Kidney (tissue), 13 donors: ENCODE measurements at regions not wholly inside any gene's neighbourhood (a gene's known extent, or its start where the extent isn't known, plus 50 kb on each side); places are given as distances from the start of the nearest gene placed in this dataset.

Experiments used
- DNase-seq, 5 donors: peaks; one replicate each; pipeline ENCODE4 v3.0.0-alpha.2; 2013 to 2020
- FAIRE-seq: peaks from 2 replicates; lab custom pipeline; 2012; peaks lifted over from hg19 to GRCh38; lab: Jason Lieb, UNC
- H3K27ac ChIP-seq, 2 donors: one replicate each; pipeline ENCODE4 v1.7.0; 2013; ENCODE audit warnings: low read depth in 2 of 2, low read length in 2 of 2, inconsistent platforms in 1 of 2
- H3K27me3 ChIP-seq: one replicate; pipeline ENCODE4 v1.7.1; 2013; ENCODE audit warnings: low read length, inconsistent platforms; ENCODE audit not compliant: control insufficient read depth, insufficient read depth
- H3K36me3 ChIP-seq, 3 donors: one replicate each; pipeline versions ENCODE4 v1.7.0 to v1.7.1; 2013; ENCODE audit warnings: low read length in 3 of 3, control low read depth in 1 of 3, inconsistent platforms in 1 of 3; ENCODE audit not compliant: insufficient read depth in 3 of 3, control insufficient read depth in 2 of 3
- H3K4me1 ChIP-seq, 3 donors: one replicate each; pipeline versions ENCODE4 v1.7.0 to v1.7.1; 2013; ENCODE audit warnings: low read length in 3 of 3, inconsistent platforms in 1 of 3, low read depth in 1 of 3; ENCODE audit not compliant: control insufficient read depth in 2 of 3, insufficient read depth in 2 of 3
- H3K4me3 ChIP-seq, 3 donors: one replicate each; pipeline versions ENCODE4 v1.7.0 to v1.8.1; 2013; ENCODE audit warnings: low read length in 3 of 3, control low read depth in 1 of 3, inconsistent platforms in 1 of 3
- H3K9ac ChIP-seq, 3 donors: one replicate each; pipeline versions ENCODE4 v1.7.0 to v1.7.1; 2013; ENCODE audit warnings: low read length in 3 of 3, control low read depth in 1 of 3, inconsistent platforms in 1 of 3
- H3K9me3 ChIP-seq, 3 donors: one replicate each; pipeline versions ENCODE4 v1.7.0 to v1.7.1; 2013; ENCODE audit warnings: low read length in 3 of 3, control low read depth in 1 of 3, inconsistent platforms in 1 of 3; ENCODE audit not compliant: control insufficient read depth in 2 of 3, insufficient read depth in 1 of 3
- intact Hi-C: fragments of 100-400 bp; cut with DNase I; formaldehyde crosslinking; loops from one replicate; pipeline ENCODE4 v1.11.1; 2022
- TF ChIP-seq, protein P1 (sequence below): IDR thresholded peaks from 3 replicates; pipeline ENCODE4 v1.5.1; 2012; ENCODE audit warnings: mild to moderate bottlenecking, moderate library complexity, borderline replicate concordance; ENCODE audit not compliant: insufficient read depth; ENCODE audit errors: extremely low read depth
- donor health status: control.
- donor health status: control.
- donor health status: control.
- donor health status: control.
- donor health status: control.
- donor health status: DM: yes; HTN: yes; CAD: no.
- donor health status: Normal renal cell carcinoma (clear cell type).

DNA sequence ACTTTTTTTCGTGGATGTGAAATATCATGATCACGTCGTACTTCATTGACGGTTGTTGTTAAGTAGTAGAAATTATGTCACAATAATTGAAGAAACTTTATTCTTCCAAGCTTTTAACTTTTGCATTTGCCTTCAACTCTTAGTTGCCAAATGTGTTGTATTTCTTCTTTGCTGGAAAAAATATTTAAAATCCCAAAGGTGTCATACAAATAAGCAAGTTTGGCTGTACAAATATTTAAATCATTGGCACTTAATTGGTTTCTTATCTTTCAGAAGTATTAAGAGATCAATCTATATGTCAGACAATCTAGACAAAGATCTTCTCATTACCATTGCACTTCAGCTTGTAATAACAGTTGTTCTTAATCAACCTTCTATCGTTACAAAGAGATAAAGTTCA is 204.0 kb upstream of the HDAC4 start:
- peaks cover 0 to 3% (median 0%) of the 10 kb centered on the region in 3 donors for H3K9me3 ChIP-seq
- peaks cover 0 to 6% (median 4%) of the 10 kb centered on the region in 3 donors for H3K4me1 ChIP-seq
- no peak overlapping the region for H3K27ac ChIP-seq
- no peaks in the 10 kb centered on the region for H3K36me3 ChIP-seq
- DNase-seq = no peak
- TF ChIP-seq, protein P1, sequence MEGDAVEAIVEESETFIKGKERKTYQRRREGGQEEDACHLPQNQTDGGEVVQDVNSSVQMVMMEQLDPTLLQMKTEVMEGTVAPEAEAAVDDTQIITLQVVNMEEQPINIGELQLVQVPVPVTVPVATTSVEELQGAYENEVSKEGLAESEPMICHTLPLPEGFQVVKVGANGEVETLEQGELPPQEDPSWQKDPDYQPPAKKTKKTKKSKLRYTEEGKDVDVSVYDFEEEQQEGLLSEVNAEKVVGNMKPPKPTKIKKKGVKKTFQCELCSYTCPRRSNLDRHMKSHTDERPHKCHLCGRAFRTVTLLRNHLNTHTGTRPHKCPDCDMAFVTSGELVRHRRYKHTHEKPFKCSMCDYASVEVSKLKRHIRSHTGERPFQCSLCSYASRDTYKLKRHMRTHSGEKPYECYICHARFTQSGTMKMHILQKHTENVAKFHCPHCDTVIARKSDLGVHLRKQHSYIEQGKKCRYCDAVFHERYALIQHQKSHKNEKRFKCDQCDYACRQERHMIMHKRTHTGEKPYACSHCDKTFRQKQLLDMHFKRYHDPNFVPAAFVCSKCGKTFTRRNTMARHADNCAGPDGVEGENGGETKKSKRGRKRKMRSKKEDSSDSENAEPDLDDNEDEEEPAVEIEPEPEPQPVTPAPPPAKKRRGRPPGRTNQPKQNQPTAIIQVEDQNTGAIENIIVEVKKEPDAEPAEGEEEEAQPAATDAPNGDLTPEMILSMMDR = no peak
- H3K27me3 ChIP-seq = no peaks in the 10 kb centered on the region
- no peak for FAIRE-seq
- H3K4me3 ChIP-seq = no peak overlapping the region
- intact Hi-C loops = no loop called here
- no peak overlapping the region for H3K9ac ChIP-seq

DNA sequence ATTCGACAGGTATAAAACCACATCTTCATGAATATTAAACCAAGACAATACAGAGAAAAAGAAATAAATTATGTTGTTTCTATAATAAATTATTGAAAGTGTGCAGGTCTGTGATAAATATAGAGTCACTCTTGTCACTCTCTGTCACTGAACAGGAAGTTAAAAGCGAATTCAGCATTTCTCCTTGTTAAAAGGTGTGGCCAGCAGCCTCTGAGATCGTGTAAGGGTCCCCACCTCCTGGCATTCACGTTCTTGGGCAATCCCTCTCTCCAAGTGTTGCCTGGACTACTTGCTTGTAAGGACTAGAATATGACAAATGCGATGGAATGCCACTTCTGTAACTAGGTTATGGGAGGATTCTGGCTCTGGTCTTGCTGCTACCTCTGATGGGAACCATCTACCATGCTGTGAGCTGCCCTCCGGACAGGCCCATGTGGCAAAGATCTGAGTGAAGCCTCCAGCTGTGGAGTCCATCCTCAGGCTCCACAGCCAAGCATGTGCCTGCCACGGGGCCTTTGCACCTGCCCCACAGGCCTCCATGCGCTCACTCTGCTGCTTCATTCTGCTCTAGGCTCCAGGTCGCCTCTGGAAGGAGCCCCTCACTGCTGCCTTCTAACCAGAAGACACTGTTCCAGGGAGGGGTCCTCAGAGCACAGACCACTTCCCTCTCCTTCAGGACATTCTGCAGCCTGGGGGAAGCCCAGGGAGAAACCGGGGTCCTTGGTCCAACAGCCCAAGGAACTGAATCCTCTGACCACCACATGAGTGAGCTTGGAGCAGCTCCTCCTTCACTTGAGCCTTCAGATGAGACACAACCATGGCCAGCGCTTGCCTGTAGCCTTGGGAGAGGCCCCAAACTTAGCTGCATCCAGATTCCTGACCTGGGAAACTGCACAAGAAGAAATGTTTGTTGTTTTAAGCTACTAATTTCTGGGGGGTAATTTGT is 202.9 kb upstream of the HDAC4 start:
- TF ChIP-seq, protein P1 = no peak
- intact Hi-C loops = no loop called here
- Histone ChIP-seq H3K27ac (no peak overlapping the region), H3K4me1 (peaks cover 0 to 6% (median 4%) of the 10 kb centered on the region in 3 donors), H3K36me3 (no peaks in the 10 kb centered on the region), H3K4me3 (no peak overlapping the region), H3K27me3 (no peaks in the 10 kb centered on the region), H3K9ac (no peak overlapping the region), H3K9me3 (peaks cover 0 to 3% (median 0%) of the 10 kb centered on the region in 3 donors)
- peak in 1 of 5 donors; percentile 15 for DNase-seq
- FAIRE-seq = no peak

DNA sequence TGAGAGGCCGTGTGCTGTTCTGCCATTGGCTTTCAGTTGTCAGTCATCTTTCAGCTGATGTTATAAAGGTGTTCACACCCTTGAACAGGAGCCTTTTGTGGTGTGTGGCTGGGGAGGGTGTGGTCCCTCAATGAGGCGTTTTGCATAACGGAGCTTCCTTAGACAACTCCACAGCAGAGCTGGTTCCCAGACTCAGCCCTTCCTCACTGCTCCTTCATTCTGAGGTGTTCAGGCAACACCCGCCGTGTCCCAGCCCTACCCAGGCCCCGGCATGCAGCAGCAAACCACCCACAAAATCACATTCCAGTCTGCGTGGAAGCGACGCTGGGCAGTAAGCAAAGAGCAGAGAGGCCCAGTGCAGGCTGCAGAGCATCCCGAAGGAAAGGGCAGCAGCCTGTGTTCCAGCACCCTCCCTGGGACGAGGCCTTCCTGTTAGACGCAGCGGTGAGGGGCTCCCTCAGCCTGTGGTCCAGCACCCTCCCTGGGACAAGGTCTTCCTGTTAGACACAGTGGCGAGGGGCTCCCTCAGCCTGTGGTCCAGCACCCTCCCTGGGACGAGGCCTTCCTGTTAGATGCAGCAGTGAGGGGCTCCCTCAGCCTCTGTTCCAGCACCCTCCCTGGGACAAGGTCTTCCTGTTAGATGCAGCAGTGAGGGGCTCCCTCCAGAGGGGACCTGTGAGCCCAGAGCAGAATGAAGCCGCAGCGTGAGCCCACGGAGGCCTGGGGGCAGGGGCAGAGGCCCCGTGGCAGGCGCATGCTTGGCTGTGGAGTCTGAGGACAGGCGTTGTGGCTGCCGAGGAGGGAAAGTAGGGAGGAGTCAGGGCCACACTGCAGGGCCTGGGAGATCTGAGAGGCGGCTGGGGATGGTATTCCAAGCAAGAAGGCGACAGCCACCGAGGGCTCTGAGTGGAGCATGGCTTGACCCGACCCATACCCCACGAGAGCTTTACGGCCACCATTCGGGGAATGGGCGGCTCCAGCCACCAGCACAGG is 201.8 kb upstream of the HDAC4 start:
- TF ChIP-seq, protein P1 = no peak
- H3K4me3 ChIP-seq = no peak overlapping the region
- H3K4me1 ChIP-seq = no peaks in the 10 kb centered on the region
- no peaks in the 10 kb centered on the region for H3K36me3 ChIP-seq
- H3K27ac ChIP-seq = no peak overlapping the region
- no peak overlapping the region for H3K9ac ChIP-seq
- peak in 1 of 5 donors; percentile 8 for DNase-seq
- H3K27me3 ChIP-seq = no peaks in the 10 kb centered on the region
- FAIRE-seq = no peak
- peaks cover 0 to 3% (median 0%) of the 10 kb centered on the region in 3 donors for H3K9me3 ChIP-seq
- intact Hi-C loops = no loop called here
